HCT116 (cell line): ENCODE measurements at regions not wholly inside any gene's neighbourhood (a gene's known extent, or its start where the extent isn't known, plus 50 kb on each side); places are given as distances from the start of the nearest gene placed in this dataset.

Experiments used
- ATAC-seq: fragments of 200-7000 bp; cut with Tn5 transposase; 2 replicates; pipeline ENCODE4 v1.9.1; 2020; ENCODE audit warnings: mild to moderate bottlenecking, moderate library complexity
- BruUV-seq: library from RNA; stranded (reverse); fragments of 400-500 nt; replicated peaks from 2 replicates; lab custom pipeline; 2021; lab: Mats Ljungman, UMichigan
- CTCF ChIA-PET: fragments of 300-600 bp; sonication (Branson Sonifier 250); formaldehyde crosslinking; loops from one replicate; lab custom pipeline; 2021; ENCODE audit warnings: antibody characterized with exemption; lab: Charles Lee
- POLR2A ChIA-PET: fragments of 300-600, 350-600 bp; sonication (Branson Sonifier 250); formaldehyde crosslinking; loops from one replicate; lab custom pipeline; 2021; ENCODE audit warnings: antibody characterized with exemption; lab: Charles Lee
- RAD21 ChIA-PET, 2 experiments: fragments of 300-600 bp; sonication (Branson Sonifier 250); formaldehyde crosslinking; loops; one replicate each; lab custom pipeline; 2023; ENCODE audit warnings: low total read pairs in 2 of 2; ENCODE audit not compliant: uncharacterized antibody in 2 of 2, unreplicated experiment in 2 of 2, low non-redundant PET in 1 of 2; lab: Charles Lee
- DNase-seq: peaks from one replicate; pipeline ENCODE4 v3.0.0-alpha.2; 2010; ENCODE audit warnings: low read depth, low spot score
- H2AFZ ChIP-seq: fragments of 200-600 bp; shearing (Covaris generic), sonication (generic); 2 replicates; pipeline ENCODE4 v1.6.1; 2017; ENCODE audit warnings: low read depth, mixed run types, mixed read lengths, antibody characterized with exemption, low read length; ENCODE audit not compliant: poor library complexity, severe bottlenecking
- H3K27ac ChIP-seq: 2 replicates; pipeline ENCODE4 v1.5.1; 2012; ENCODE audit warnings: low read depth, low read length
- H3K27me3 ChIP-seq: fragments of 200-600 bp; sonication (generic); 2 replicates; pipeline ENCODE4 v1.6.1; 2016; ENCODE audit warnings: mixed run types, low read length, mixed read lengths; ENCODE audit not compliant: insufficient read depth
- H3K36me3 ChIP-seq, 2 experiments: fragments of 200-500 bp in 1 of 2; fragments of 200-600 bp in 1 of 2; sonication (Bioruptor generic) in 1 of 2; sonication (generic) in 1 of 2; 2 replicates each; pipeline versions ENCODE4 v1.5.1 to v1.6.1; 2014 to 2016; ENCODE audit warnings: low read length in 2 of 2, inconsistent platforms in 1 of 2, mixed read lengths in 1 of 2, mixed run types in 1 of 2; ENCODE audit not compliant: insufficient read depth in 2 of 2, control insufficient read depth in 1 of 2
- H3K4me1 ChIP-seq, 2 experiments: fragments of 200-600 bp in 1 of 2; sonication (generic) in 1 of 2; 2 replicates each; pipeline versions ENCODE4 v1.5.1 to v1.6.1; 2012 to 2017; ENCODE audit warnings: low read length in 2 of 2, inconsistent platforms in 1 of 2, mild to moderate bottlenecking in 1 of 2, mixed read lengths in 1 of 2, mixed run types in 1 of 2, moderate library complexity in 1 of 2; ENCODE audit not compliant: insufficient read depth in 2 of 2, control insufficient read depth in 1 of 2
- H3K4me2 ChIP-seq: fragments of 200-600 bp; sonication (generic); 2 replicates; pipeline ENCODE4 v1.6.1; 2017; ENCODE audit warnings: mixed run types, low read length, mixed read lengths
- H3K4me3 ChIP-seq, 2 experiments: fragments of 200-600 bp in 1 of 2; sonication (generic) in 1 of 2; replicated peaks in 1 of 2; 2 replicates each; pipeline ENCODE4 v1.5.1; 2011 to 2016; ENCODE audit warnings: low read length in 2 of 2, control low read depth in 1 of 2, low read depth in 1 of 2, mild to moderate bottlenecking in 1 of 2, mixed read lengths in 1 of 2, mixed run types in 1 of 2
- H3K79me2 ChIP-seq: fragments of 200-600 bp; sonication (generic); 2 replicates; pipeline ENCODE4 v1.6.1; 2017; ENCODE audit warnings: mild to moderate bottlenecking, mixed run types, low read length, moderate library complexity, mixed read lengths; ENCODE audit not compliant: insufficient read depth
- H3K9ac ChIP-seq: fragments of 200-600 bp; sonication (generic); 2 replicates; pipeline ENCODE4 v1.6.1; 2016; ENCODE audit warnings: low read length, mixed read lengths
- H3K9me2 ChIP-seq: fragments of 200-600 bp; sonication (generic), shearing (Covaris generic); 2 replicates; pipeline ENCODE4 v1.6.1; 2017; ENCODE audit warnings: mixed run types, mild to moderate bottlenecking, moderate library complexity; ENCODE audit not compliant: insufficient read depth
- H3K9me3 ChIP-seq, 2 experiments: fragments of 200-500 bp in 1 of 2; fragments of 200-600 bp in 1 of 2; sonication (Bioruptor generic) in 1 of 2; sonication (generic) in 1 of 2; 2 replicates each; pipeline ENCODE4 v1.6.1; 2014 to 2017; ENCODE audit warnings: low read length in 2 of 2, mixed read lengths in 2 of 2, inconsistent platforms in 1 of 2, low read depth in 1 of 2, mild to moderate bottlenecking in 1 of 2, mixed run types in 1 of 2, moderate library complexity in 1 of 2; ENCODE audit not compliant: control insufficient read depth in 1 of 2, insufficient read depth in 1 of 2
- H4K20me1 ChIP-seq: fragments of 200-600 bp; sonication (generic), shearing (Covaris generic); 2 replicates; pipeline ENCODE4 v1.6.1; 2017; ENCODE audit warnings: mixed run types, mild to moderate bottlenecking, moderate library complexity; ENCODE audit not compliant: insufficient read depth
- CEBPB ChIP-seq: IDR thresholded peaks from 2 replicates; pipeline ENCODE4 v1.6.1; 2012; ENCODE audit warnings: low read depth
- EGR1 ChIP-seq: IDR thresholded peaks from 2 replicates; pipeline ENCODE4 v1.6.1; 2012; ENCODE audit warnings: low read depth
- ELF1 ChIP-seq: IDR thresholded peaks from 2 replicates; pipeline ENCODE4 v1.6.1; 2012; ENCODE audit warnings: low read depth, borderline replicate concordance
- EZH2 ChIP-seq: fragments of 200-600 bp; sonication (generic); IDR thresholded peaks from 2 replicates; pipeline ENCODE4 v1.6.1; 2017; ENCODE audit warnings: antibody characterized with exemption, mixed run types
- EZH2phosphoT487 ChIP-seq: fragments of 200-600 bp; IDR thresholded peaks from 2 replicates; pipeline ENCODE4 v1.6.1; 2018; ENCODE audit warnings: antibody characterized with exemption, borderline replicate concordance
- FOSL1 ChIP-seq: IDR thresholded peaks from 2 replicates; pipeline ENCODE4 v1.6.1; 2012; ENCODE audit warnings: low read depth
- JUND ChIP-seq: IDR thresholded peaks from 2 replicates; pipeline ENCODE4 v1.6.1; 2012
- MAX ChIP-seq: IDR thresholded peaks from 2 replicates; pipeline ENCODE4 v1.6.1; 2012
- POLR2A ChIP-seq: IDR thresholded peaks from 2 replicates; pipeline ENCODE4 v1.7.0; 2011; ENCODE audit warnings: borderline replicate concordance; ENCODE audit not compliant: insufficient read depth, insufficient read length; ENCODE audit errors: extremely low read depth
- POLR2AphosphoS5 ChIP-seq: IDR thresholded peaks from 2 replicates; pipeline ENCODE4 v1.6.1; 2011; ENCODE audit warnings: mild to moderate bottlenecking, low read depth, low read length, moderate library complexity
- RAD21 ChIP-seq: IDR thresholded peaks from 2 replicates; pipeline ENCODE4 v1.6.1; 2012; ENCODE audit warnings: low read depth, mild to moderate bottlenecking
- SIN3A ChIP-seq: IDR thresholded peaks from 2 replicates; pipeline ENCODE4 v1.6.1; 2012; ENCODE audit warnings: low read depth
- SP1 ChIP-seq: IDR thresholded peaks from 2 replicates; pipeline ENCODE4 v1.6.1; 2012; ENCODE audit warnings: low read depth
- SRF ChIP-seq: IDR thresholded peaks from 2 replicates; pipeline ENCODE4 v1.6.1; 2012; ENCODE audit warnings: low read depth
- TCF7L2 ChIP-seq: IDR thresholded peaks from 2 replicates; pipeline ENCODE4 v1.7.0; 2011; ENCODE audit warnings: borderline replicate concordance, inconsistent platforms; ENCODE audit not compliant: insufficient read depth, insufficient read length; ENCODE audit errors: extremely low read depth
- YY1 ChIP-seq: IDR thresholded peaks from 2 replicates; pipeline ENCODE4 v1.6.1; 2011; ENCODE audit warnings: low read length, low read depth, moderate library complexity, mild to moderate bottlenecking; ENCODE audit not compliant: insufficient replicate concordance; ENCODE audit errors: extremely low read depth
- ZBTB33 ChIP-seq: IDR thresholded peaks from 2 replicates; pipeline ENCODE4 v1.6.1; 2011; ENCODE audit warnings: mild to moderate bottlenecking, low read length, moderate library complexity; ENCODE audit not compliant: insufficient replicate concordance; ENCODE audit errors: extremely low read depth
- ZFX ChIP-seq: fragments of 450-650 bp; IDR thresholded peaks from 2 replicates; pipeline ENCODE4 v1.6.1; 2017
- ZNF274 ChIP-seq: fragments of 200-500 bp; sonication (Bioruptor generic); IDR thresholded peaks from 2 replicates; pipeline ENCODE4 v1.6.1; 2014; ENCODE audit warnings: mild to moderate bottlenecking, low read depth, low read length, inconsistent platforms
- intact Hi-C: fragments of 100-400 bp; cut with micrococcal nuclease; formaldehyde crosslinking; loops from 2 replicates; pipeline ENCODE4 v1.10.0; 2022
- TF ChIP-seq, protein P1 (sequence below): IDR thresholded peaks from 2 replicates; pipeline ENCODE4 v1.6.1; 2012

DNA sequence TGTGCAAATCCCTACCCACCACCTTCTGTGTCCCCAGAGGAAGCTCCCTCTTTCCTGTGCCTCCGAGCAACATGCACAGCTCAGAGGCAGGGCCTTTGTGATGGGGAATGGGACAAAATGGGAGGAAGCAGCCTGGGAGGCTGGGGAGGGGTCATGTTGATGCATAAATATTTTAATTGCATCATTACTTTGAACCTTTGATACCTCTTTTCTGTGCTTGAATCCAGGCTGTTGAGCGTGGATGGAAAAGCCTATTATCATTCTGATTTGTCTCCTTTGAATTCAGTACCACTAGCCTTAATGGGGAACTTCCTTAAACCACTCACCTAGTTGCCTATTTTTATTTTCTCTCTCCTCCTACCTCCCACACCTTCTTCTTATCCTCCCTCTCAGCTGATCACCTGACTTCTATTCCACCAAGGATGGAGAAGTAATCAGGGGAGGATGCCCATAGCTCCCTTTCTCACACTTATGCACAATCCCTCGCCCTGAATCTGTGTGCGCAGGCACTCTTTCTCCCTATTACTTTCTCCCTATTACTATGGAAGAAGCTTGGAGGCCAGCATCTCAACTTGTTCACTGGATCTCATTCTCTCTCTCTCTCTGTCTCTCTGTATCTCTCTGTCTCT lies 78.5 kb downstream of the SEC61G start:
- Histone ChIP-seq H3K27ac (no peak overlapping the region), H3K27me3 (peaks cover 7% of the 10 kb centered on the region)
- no TSS peak for BruUV-seq

DNA sequence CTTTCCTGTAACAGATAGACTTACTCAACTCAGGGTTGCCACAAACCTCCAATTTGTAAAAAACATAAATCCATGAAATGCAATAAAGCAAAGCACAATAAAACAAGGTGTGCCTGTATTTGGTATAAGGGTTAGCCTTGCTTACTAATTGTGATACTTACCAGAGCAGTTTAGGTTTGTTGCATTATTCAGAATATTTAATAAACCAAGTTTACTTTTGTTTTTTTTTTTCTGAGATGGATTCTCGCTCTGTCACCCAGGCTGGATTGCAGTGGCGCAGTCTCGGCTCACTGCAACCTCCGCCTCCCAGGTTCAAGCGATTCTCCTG lies 79.6 kb downstream of the SEC61G start:
- Histone ChIP-seq H3K9me3 (no peaks in the 10 kb centered on the region), H3K9ac (no peak overlapping the region), H3K27ac (no peak overlapping the region), H3K4me2 (no peak overlapping the region), H3K9me2 (no peaks in the 10 kb centered on the region), H2AFZ (no peak overlapping the region), H3K79me2 (no peaks in the 10 kb centered on the region), H3K4me1 (no peaks in the 10 kb centered on the region), H3K4me3 (no peak overlapping the region), H3K27me3 (peaks cover 7% of the 10 kb centered on the region), H3K36me3 (no peaks in the 10 kb centered on the region), H4K20me1 (no peaks in the 10 kb centered on the region)
- ChIA-PET RAD21 (no interaction called here), CTCF (no interaction called here), POLR2A (no interaction called here)
- intact Hi-C loops = no loop called here
- no TSS peak for BruUV-seq
- DNase-seq (no peak), ATAC-seq (no peak)
- TF ChIP-seq EZH2 (no peak), POLR2A (no peak), YY1 (no peak), POLR2AphosphoS5 (no peak), JUND (no peak), ZNF274 (no peak), FOSL1 (no peak), TCF7L2 (no peak), SP1 (no peak), ZFX (no peak), EZH2phosphoT487 (no peak), ZBTB33 (no peak), CEBPB (no peak), RAD21 (no peak), ELF1 (no peak), SRF (no peak)
- TF ChIP-seq, protein P1, sequence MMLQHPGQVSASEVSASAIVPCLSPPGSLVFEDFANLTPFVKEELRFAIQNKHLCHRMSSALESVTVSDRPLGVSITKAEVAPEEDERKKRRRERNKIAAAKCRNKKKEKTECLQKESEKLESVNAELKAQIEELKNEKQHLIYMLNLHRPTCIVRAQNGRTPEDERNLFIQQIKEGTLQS = no peak

More for the DNA sequence above, 78.5 kb downstream of the SEC61G start:
- no peak overlapping the region for H3K4me2 ChIP-seq
- no peak overlapping the region for H3K4me3 ChIP-seq
- no peak overlapping the region for H3K9ac ChIP-seq
- intact Hi-C loops = no loop called here
- no peaks in the 10 kb centered on the region for H3K9me2 ChIP-seq
- no peak for ATAC-seq
- DNase-seq = no peak
- POLR2A ChIA-PET = no interaction called here
- H3K9me3 ChIP-seq = no peaks in the 10 kb centered on the region
- H3K79me2 ChIP-seq = no peaks in the 10 kb centered on the region
- no peaks in the 10 kb centered on the region for H4K20me1 ChIP-seq
- CTCF ChIA-PET = no interaction called here
- no peak overlapping the region for H2AFZ ChIP-seq
- TF ChIP-seq EGR1 (no peak), MAX (no peak), POLR2A (no peak), SP1 (no peak), SRF (no peak), SIN3A (no peak)
- TF ChIP-seq, protein P1 = no peak
- no peaks in the 10 kb centered on the region for H3K36me3 ChIP-seq
- RAD21 ChIA-PET = no interaction called here
- no peaks in the 10 kb centered on the region for H3K4me1 ChIP-seq
